HG03039 (cell line): ENCODE measurements at regions not wholly inside any gene's neighbourhood (a gene's known extent, or its start where the extent isn't known, plus 50 kb on each side); places are given as distances from the start of the nearest gene placed in this dataset.
"Not testable (repeated sequence)": the region's sequence is repeated elsewhere in the genome, so short reads cannot be mapped to it uniquely, and the experiment has no call there.

ENCODE experiments used
- ATAC-seq: cut with Tn5 transposase; IDR thresholded peaks from one replicate; pipeline ENCODE4 v1.9.1; 2021; ENCODE audit warnings: mild to moderate bottlenecking, moderate library complexity; ENCODE audit not compliant: unreplicated experiment

DNA sequence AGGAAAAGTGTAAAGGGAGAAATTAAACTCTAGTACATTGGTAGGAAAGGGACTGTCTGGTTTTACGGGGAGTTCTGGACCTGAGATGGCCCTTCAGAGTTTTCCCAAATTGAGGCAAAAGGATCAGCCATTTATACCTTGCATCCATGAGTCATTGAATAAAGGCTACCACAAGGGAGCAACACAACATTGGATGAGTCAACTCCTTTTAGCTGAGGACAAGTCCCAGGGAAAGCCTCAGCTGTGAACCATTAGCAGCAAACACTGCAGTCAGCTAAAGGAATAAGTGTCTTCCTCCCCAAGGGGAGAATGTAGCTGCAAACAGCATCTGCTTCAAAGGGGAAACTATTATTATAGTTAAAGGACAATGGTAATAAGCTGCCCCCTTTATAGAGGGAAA, 468.7 kb upstream of the ID4 start:
- no peak for ATAC-seq

GRCh38 chr6:19369785-19370184, 467.4 kb upstream of the ID4 start:
- ATAC-seq, result no peak

- ATAC-seq, result no peak
These were observed 466.3 kb upstream of the ID4 start for GRCh38 chr6:19370831-19371230.

DNA sequence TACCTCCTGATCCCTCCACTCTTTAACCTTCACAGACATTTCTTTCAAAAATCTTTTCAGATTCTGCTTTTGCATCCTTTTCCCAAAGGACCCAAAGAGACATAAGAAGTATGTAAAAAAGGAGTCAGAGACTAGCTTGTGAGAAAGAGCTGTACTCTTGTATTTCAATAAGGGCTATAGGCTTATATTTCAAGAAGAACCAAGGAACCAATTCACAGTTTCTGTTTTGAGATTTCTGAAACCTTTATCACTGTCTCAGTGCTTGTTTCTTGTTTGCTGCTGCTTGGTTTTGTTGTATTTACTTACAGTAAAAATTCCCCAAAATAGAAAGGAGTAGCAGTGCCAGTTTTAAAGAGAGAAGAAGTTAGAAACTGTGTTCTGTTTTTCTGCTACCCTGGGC, 461.6 kb upstream of the ID4 start:
- ATAC-seq, result no peak

GRCh38 chr6:19377722-19378121, 459.4 kb upstream of the ID4 start:
- no peak for ATAC-seq

DNA sequence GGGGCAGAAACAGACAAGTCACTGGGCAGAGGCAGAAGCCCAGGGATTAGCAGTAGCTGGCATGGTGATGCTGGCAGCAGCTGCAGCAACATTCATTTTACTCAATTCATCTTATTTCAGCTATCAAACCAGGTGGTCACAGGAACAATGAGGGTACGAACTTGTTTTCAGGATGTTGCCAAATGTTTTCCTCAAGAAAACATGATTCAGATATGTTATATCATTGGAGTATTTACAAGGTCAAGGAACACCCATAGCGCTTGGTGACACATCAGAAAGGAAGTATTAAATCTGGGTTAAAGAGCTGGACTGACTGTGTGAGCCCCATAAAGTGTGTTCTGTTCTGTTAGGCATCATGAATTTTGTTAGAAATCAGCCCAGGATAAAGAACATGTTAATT, 456.9 kb upstream of the ID4 start:
- no peak for ATAC-seq

DNA sequence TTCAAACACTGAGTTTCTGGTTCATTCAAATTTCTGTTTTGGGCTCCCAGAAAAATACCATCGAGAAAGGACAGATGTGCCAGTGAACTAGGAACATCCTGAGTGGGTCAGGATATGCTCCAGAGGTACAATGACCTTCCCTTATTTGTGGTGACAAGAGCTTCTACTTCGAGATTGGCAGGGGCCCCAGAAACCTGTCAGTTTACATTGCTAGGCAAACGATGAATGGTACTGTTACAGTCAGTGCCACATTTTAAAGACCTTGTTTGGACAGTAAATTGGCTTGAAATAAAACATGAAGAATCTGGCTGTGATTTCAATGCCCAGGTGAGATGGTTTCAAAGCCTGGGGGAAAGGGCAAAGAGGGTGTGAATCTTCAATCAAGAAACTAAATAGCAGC, 454.5 kb upstream of the ID4 start:
- ATAC-seq, result no peak

GRCh38 chr6:19391926-19392325, 445.2 kb upstream of the ID4 start:
- no peak for ATAC-seq

- no peak for ATAC-seq
These were observed 443.1 kb upstream of the ID4 start for GRCh38 chr6:19394051-19394450.

GRCh38 chr6:19394687-19395086, 442.5 kb upstream of the ID4 start:
- ATAC-seq, result no peak

- no peak for ATAC-seq
These were observed 441.9 kb upstream of the ID4 start for GRCh38 chr6:19395316-19395715.

DNA sequence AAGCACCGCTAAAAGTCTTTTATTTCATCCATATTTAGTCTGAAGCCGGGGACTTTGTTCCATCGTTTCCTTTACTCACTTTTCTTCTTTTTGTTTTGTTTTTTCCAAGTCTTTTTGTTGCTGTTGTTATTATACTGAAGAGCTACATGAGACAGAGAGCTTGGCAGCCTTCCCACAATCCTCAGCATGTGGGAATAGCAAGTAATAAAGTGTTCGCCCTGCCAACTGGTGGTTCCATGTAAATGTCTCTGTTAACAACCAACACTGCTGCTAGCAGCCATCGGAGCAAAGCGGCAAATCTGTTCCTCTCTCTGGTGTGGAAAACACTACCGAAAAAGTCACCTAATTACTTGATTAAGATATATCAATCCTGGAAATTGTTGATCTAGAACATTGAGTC, 437.8 kb upstream of the ID4 start:
- no peak for ATAC-seq

DNA sequence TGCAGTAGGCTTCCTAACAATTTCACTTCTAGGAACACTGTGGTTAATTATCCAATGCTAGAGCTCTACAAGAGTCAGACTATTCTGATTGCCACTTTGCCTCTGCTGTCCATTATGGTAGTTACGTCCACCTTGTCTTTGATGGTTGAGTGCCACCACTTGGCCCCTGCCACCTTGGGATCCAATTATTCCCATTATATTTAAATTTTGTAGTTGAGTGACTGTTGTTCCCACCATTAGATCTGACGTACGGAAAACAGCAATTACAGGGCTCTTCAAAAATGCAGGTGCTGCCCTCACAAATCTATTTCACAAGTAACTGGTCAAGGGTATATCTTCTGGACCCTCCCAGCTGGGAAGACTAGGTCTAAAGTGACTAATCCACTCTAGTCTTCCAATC, 432.3 kb upstream of the ID4 start:
- not testable (repeated sequence) for ATAC-seq

GRCh38 chr6:19408331-19408730, 428.8 kb upstream of the ID4 start:
- ATAC-seq, result no peak

GRCh38 chr6:19410481-19410880, 426.7 kb upstream of the ID4 start:
- ATAC-seq, result no peak

- ATAC-seq, result no peak
These were observed 423.8 kb upstream of the ID4 start for GRCh38 chr6:19413323-19413722.

DNA sequence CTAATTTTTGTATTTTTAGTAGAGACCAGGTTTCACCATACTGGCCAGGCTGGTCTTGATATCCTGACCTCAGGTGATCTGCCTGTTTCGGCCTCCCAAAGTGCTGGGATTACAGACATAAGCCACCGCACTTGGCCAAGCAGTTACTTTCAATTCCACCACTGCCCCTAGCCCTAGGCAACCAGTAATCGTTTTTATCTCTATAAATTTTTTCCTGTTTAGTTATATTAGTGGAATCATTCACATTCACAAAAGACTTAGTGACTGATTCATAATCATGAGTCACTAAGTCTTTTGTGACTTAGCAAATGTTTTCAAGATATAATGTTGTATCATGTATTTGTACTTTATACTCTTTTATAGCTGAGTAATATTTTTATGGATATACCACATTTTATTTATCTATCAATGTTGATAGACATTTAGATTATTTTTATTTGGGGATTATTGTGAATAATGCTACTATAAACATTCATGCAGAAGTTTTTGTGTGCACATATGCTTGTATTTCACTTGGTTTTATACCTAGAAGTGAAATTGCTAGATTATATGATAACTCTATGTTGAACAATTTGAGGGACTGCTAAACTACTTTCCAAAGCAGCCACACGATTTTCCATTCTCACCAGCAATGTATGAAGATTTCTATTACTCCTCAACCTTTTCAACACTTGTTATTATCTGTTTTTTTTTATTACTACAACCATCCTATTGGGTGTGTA, 421.4 kb upstream of the ID4 start:
- no peak for ATAC-seq

GRCh38 chr6:19416811-19417210, 420.4 kb upstream of the ID4 start:
- ATAC-seq, result no peak

DNA sequence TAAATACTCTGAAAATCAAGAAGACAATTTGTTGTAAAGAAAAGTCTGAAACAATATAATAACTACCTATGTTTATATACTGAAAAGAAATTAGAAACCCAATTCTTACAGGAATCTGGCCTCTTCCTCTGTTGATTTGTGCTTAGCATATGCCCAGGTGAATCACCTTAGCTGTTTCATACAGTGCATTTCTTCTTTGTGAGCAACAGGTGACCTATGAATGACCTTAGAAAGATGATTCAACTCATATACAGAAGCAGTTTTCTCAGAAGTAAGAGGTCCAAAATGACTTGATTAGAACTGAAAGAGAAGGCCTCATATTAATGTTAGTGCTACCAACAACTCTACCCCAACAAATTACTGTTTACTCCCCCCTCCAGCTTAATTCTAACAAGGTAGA, 419.5 kb upstream of the ID4 start:
- no peak for ATAC-seq

GRCh38 chr6:19424853-19425252, 412.3 kb upstream of the ID4 start:
- ATAC-seq, result no peak

DNA sequence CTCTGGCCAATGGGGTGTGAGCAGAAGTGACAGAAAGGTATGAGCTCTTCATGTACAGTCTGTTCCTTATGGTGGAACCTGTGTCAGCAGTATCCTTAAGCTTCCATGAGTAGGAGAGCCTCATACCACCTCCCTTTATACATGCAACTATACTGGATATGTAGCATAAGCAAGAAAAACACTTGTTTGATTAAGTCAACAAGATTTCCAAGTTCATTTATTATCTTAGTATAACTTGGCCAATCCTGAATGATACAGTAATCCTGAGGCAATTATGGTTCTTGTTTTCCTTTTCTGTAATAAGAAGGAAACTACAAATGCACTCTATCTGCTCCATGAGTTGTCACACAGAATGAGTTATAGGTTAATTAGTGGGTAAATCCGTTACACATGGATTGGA, 409.6 kb upstream of the ID4 start:
- no peak for ATAC-seq

DNA sequence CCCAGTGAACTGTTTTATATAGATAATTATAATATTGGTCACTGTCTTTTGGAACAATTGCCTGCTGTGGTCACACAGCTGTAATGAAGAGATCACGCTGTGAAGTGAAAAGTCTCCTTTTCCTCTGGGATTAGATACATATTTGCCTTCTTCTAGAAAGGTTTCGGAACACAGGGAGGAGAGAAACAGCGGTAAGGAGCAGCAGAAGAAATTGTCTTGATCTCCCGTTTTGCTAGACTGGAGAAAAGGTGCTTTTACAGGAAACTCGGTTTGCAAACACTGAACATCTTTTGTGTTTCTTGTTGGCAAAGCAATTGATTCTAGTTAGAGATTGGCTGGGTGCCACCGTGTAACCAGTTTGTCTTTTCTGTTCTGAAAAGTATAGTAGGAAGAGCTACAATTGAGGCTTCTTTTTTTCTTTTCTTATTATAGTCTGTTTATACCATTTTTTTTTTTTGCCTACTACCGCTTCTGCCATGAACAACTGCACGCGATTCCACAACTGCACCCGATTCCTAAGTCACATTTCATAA, 404.1 kb upstream of the ID4 start:
- ATAC-seq, result no peak

DNA sequence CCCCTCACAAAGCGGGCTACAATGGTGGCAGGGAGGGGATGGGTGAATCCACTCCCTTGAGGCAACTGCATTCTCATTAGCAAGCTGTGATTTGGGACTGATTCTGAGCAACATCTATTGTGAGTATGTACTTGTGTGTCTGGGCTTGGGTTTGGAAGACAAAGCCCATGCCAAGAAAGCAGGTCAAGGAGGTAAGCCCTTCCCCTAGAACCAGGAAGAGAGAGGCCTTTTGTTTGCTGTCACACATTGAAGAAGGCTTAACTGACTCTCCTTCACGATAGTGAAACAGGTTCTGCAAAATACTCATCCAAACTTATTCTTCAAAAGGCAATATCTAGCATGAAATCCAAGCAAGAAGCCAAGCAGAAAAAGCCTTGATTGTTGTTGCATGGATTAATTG, 403.1 kb upstream of the ID4 start:
- ATAC-seq, result no peak
